HFFc6 (cell line): ENCODE measurements at regions not wholly inside any gene's neighbourhood (a gene's known extent, or its start where the extent isn't known, plus 50 kb on each side); places are given as distances from the start of the nearest gene placed in this dataset.

Experiments
- DNase-seq: peaks from one replicate; pipeline ENCODE4 v3.0.0-alpha.2; 2018
- H3K27ac Mint-ChIP-seq: 2 replicates; pipeline ENCODE4 v1.8.0; 2020; ENCODE audit warnings: mild to moderate bottlenecking, mixed read lengths
- H3K27me3 Mint-ChIP-seq: 2 replicates; pipeline ENCODE4 v1.8.0; 2021; ENCODE audit warnings: mild to moderate bottlenecking, moderate library complexity, mixed read lengths; ENCODE audit not compliant: insufficient read depth
- H3K36me3 Mint-ChIP-seq: 2 replicates; pipeline ENCODE4 v1.8.0; 2021; ENCODE audit warnings: low read depth, mixed read lengths
- H3K4me1 Mint-ChIP-seq: 2 replicates; pipeline ENCODE4 v1.8.0; 2020; ENCODE audit warnings: low read depth, mixed read lengths
- H3K4me3 Mint-ChIP-seq: 2 replicates; pipeline ENCODE4 v1.8.0; 2020; ENCODE audit warnings: mild to moderate bottlenecking, moderate library complexity, mixed read lengths
- H3K9me3 Mint-ChIP-seq: 2 replicates; pipeline ENCODE4 v1.8.0; 2020; ENCODE audit warnings: mild to moderate bottlenecking, mixed read lengths
- TF ChIP-seq, protein P1 (sequence below): fragments of 200-600 bp; sonication (generic); IDR thresholded peaks from 2 replicates; pipeline ENCODE4 v1.5.0; 2021; ENCODE audit warnings: antibody characterized with exemption, mild to moderate bottlenecking

DNA sequence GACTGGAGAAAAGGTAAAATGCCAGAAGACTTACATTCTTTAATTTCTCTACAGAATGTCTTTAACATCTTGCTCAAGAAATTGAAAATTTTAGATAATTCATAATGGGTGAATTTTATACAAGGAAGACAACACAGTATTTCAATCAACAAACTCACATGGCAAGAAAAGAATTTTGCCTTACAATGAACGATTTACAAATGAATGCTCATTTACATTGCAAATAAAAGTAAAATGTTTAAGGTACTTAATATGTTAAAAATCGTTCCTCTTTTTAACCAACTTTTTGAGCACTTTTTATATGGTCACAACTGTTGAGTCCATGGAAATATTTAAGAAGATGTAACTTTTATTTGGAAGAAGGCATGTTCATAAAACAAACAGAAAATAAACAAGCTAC lies 174.8 kb upstream of the UBE2E2 start:
- peaks cover 1% of the 10 kb centered on the region; the same call in 1 of the 2 replicates for H3K27me3 Mint-ChIP-seq

DNA sequence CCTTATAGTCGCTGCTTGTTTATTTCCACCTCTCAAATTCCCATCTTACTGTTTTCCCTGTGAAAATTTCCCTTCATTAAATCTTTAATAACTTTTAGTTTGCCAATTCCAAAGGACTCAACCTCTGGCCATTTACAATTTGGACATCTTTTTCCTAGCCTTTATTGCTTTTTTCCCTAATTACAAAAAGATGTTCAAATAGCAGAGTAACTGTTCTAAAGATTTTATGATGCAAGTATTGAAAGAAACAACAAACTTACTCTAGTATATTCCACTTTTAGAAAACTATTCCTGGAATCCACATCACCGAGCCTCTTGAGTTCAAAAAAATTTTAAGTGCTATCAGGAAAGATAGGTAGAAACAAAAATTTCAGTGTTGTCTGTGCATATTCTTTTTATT lies 174.1 kb upstream of the UBE2E2 start:
- Mint-ChIP-seq H3K9me3 (no peaks in the 10 kb centered on the region; the same call in 1 of the 2 replicates), H3K4me3 (no peak overlapping the region), H3K27ac (no peak overlapping the region), H3K36me3 (no peaks in the 10 kb centered on the region), H3K27me3 (peaks cover 1% of the 10 kb centered on the region; the same call in 1 of the 2 replicates), H3K4me1 (no peaks in the 10 kb centered on the region)
- no peak for DNase-seq
- TF ChIP-seq, protein P1, sequence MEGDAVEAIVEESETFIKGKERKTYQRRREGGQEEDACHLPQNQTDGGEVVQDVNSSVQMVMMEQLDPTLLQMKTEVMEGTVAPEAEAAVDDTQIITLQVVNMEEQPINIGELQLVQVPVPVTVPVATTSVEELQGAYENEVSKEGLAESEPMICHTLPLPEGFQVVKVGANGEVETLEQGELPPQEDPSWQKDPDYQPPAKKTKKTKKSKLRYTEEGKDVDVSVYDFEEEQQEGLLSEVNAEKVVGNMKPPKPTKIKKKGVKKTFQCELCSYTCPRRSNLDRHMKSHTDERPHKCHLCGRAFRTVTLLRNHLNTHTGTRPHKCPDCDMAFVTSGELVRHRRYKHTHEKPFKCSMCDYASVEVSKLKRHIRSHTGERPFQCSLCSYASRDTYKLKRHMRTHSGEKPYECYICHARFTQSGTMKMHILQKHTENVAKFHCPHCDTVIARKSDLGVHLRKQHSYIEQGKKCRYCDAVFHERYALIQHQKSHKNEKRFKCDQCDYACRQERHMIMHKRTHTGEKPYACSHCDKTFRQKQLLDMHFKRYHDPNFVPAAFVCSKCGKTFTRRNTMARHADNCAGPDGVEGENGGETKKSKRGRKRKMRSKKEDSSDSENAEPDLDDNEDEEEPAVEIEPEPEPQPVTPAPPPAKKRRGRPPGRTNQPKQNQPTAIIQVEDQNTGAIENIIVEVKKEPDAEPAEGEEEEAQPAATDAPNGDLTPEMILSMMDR, result no peak

More for the DNA sequence above, 174.8 kb upstream of the UBE2E2 start:
- no peaks in the 10 kb centered on the region; the same call in 1 of the 2 replicates for H3K9me3 Mint-ChIP-seq
- H3K36me3 Mint-ChIP-seq, result no peaks in the 10 kb centered on the region
- TF ChIP-seq, protein P1, result no peak
- H3K27ac Mint-ChIP-seq, result no peak overlapping the region
- no peak for DNase-seq
- no peaks in the 10 kb centered on the region for H3K4me1 Mint-ChIP-seq
- no peak overlapping the region for H3K4me3 Mint-ChIP-seq

DNA sequence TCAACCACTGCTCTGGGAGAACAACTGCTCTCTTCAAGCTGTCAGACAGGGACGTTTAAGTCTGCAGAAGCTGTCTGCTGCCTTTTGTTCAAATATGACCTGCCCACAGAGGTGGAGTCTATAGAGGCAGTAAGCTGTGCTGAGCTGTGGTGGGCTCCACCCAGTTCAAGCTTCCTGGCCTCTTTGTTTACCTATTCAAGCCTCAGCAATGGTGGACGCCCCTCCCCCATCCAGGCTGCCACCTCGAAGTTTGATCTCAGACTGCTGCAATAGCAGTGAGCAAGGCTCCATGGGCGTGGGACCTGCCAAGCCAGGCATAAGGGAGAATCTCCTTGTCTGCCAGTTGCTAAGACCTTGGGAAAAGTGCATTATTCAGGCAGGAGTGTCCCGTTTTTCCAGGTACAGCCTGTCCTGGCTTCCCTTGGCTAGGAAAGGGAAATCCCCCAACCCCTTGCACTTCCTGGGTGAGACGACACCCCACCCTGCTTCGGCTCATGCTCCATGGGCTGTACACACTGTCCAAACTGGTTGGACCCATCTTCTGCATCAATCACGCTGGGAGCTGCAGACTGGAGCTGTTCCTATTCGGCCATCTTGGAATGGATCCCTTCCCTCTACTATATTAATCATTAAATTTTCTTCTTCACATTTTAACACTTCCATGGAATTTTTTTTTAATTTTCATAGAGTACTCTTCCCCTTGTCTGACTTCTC lies 167.0 kb upstream of the UBE2E2 start:
- Mint-ChIP-seq H3K36me3 (no peaks in the 10 kb centered on the region), H3K4me1 (no peaks in the 10 kb centered on the region), H3K4me3 (no peak overlapping the region), H3K9me3 (peaks cover 5% of the 10 kb centered on the region; the same call in 1 of the 2 replicates), H3K27me3 (no peaks in the 10 kb centered on the region; the same call in none of the 2 replicates), H3K27ac (no peak overlapping the region)
- DNase-seq, result no peak
- TF ChIP-seq, protein P1, result no peak

DNA sequence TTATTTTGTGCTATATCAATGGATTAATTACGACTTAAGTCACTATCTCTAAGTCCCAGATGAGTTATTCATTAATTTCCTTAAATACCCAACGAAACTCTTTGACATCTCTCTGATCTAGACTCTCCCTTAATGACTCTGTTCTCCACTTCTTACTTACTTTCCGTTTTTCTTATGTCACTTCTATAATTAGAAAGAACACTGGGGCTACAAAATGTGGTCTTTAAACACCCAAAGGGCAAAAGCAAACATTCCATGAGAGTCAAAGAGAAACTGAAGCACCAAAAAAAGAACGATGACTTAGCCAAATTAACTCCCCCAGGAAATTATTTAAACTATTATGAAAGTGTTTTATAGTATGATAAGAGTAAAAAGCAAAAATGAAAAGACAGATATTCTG lies 166.4 kb upstream of the UBE2E2 start:
- Mint-ChIP-seq H3K27ac (no peak overlapping the region), H3K36me3 (no peaks in the 10 kb centered on the region), H3K9me3 (peaks cover 5% of the 10 kb centered on the region; the same call in 1 of the 2 replicates), H3K4me3 (no peak overlapping the region), H3K4me1 (no peaks in the 10 kb centered on the region), H3K27me3 (no peaks in the 10 kb centered on the region; the same call in 1 of the 2 replicates)
- DNase-seq, result no peak
- TF ChIP-seq, protein P1, result no peak

DNA sequence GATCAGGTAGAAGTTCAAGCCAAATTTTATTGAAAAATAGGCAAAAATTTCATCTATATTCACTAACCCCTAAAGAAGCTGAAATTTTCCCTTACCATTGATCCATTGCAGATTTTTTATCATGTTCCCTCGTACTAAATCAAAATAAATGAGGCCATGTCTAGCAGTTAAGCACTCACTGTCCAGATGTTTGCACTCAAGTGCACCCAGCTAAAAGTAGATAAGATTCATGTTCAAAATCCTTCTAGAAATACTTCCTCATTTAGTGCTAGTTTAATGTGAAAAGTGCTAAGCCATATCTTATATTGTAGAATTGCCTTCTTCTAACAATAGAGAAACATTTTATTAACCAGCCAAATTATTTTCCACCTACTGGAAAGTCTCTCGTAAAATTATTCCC lies 164.7 kb upstream of the UBE2E2 start:
- TF ChIP-seq, protein P1, result no peak
- H3K36me3 Mint-ChIP-seq, result no peaks in the 10 kb centered on the region
- H3K27me3 Mint-ChIP-seq, result no peaks in the 10 kb centered on the region; the same call in 1 of the 2 replicates
- peaks cover 5% of the 10 kb centered on the region; the same call in 1 of the 2 replicates for H3K9me3 Mint-ChIP-seq
- no peak for DNase-seq
- H3K27ac Mint-ChIP-seq, result no peak overlapping the region
- H3K4me1 Mint-ChIP-seq, result no peaks in the 10 kb centered on the region
- H3K4me3 Mint-ChIP-seq, result no peak overlapping the region
